SK-N-SH (cell line): ENCODE measurements at regions not wholly inside any gene's neighbourhood (a gene's known extent, or its start where the extent isn't known, plus 50 kb on each side); places are given as distances from the start of the nearest gene placed in this dataset.

ENCODE experiments used
- CTCF ChIA-PET: fragments of 300-600, 350-600 bp; formaldehyde crosslinking; extraction: SDS; loops from one replicate; lab custom pipeline; 2021; lab: Yijun Ruan, JAX
- POLR2A ChIA-PET: fragments of 350-600 bp; sonication (Branson Sonifier 250); formaldehyde crosslinking; extraction: SDS; loops from one replicate; lab custom pipeline; 2020; ENCODE audit warnings: antibody characterized with exemption, inconsistent platforms; lab: Yijun Ruan, JAX
- DNase-seq: peaks from one replicate; pipeline ENCODE4 v3.0.0; 2012
- H2AFZ ChIP-seq: fragments of 200-600 bp; sonication (generic); 2 replicates; pipeline ENCODE4 v1.8.1; 2016; ENCODE audit warnings: antibody characterized with exemption, mild to moderate bottlenecking, low read depth
- H3F3A ChIP-seq: fragments of 200-600 bp; sonication (generic); replicated peaks from 2 replicates; pipeline ENCODE3; 2016; ENCODE audit warnings: antibody characterized with exemption, mild to moderate bottlenecking; ENCODE audit not compliant: insufficient read depth
- H3K27ac ChIP-seq, 2 experiments: fragments of 200-500 bp in 1 of 2; fragments of 200-600 bp in 1 of 2; sonication (Bioruptor generic) in 1 of 2; sonication (generic), shearing (Covaris generic) in 1 of 2; 2 replicates each; pipeline versions ENCODE4 v1.5.1 to v1.6.1; 2014 to 2016; ENCODE audit warnings: low read depth in 2 of 2, inconsistent platforms in 1 of 2, low read length in 1 of 2, mild to moderate bottlenecking in 1 of 2, mixed read lengths in 1 of 2
- H3K27me3 ChIP-seq: fragments of 200-600 bp; sonication (generic), shearing (Covaris generic); 2 replicates; pipeline ENCODE4 v1.6.1; 2016; ENCODE audit warnings: mixed run types; ENCODE audit not compliant: insufficient read depth
- H3K36me3 ChIP-seq, 2 experiments: fragments of 200-500 bp in 1 of 2; fragments of 200-600 bp in 1 of 2; sonication (Bioruptor generic) in 1 of 2; sonication (generic) in 1 of 2; replicated peaks in 1 of 2; 2 replicates each; pipeline versions ENCODE3 to v1.5.1; 2014 to 2016; ENCODE audit warnings: low read length in 1 of 2, mild to moderate bottlenecking in 1 of 2; ENCODE audit not compliant: insufficient read depth in 2 of 2, control insufficient read depth in 1 of 2
- H3K4me1 ChIP-seq, 2 experiments: fragments of 200-500 bp in 1 of 2; fragments of 200-600 bp in 1 of 2; sonication (Bioruptor generic) in 1 of 2; sonication (generic), shearing (Covaris generic) in 1 of 2; 2 replicates each; pipeline versions ENCODE4 v1.5.1 to v1.6.1; 2014 to 2016; ENCODE audit warnings: low read depth in 1 of 2, low read length in 1 of 2, mixed run types in 1 of 2; ENCODE audit not compliant: insufficient read depth in 2 of 2, control insufficient read depth in 1 of 2
- H3K4me2 ChIP-seq: fragments of 200-600 bp; sonication (generic), shearing (Covaris generic); 2 replicates; pipeline ENCODE4 v1.6.1; 2017; ENCODE audit warnings: mixed run types
- H3K4me3 ChIP-seq, 2 experiments: fragments of 200-500 bp in 1 of 2; fragments of 200-600 bp in 1 of 2; sonication (Bioruptor generic) in 1 of 2; sonication (generic), shearing (Covaris generic) in 1 of 2; 2 replicates each; pipeline versions ENCODE4 v1.5.1 to v1.8.1; 2014 to 2016; ENCODE audit warnings: low read depth in 2 of 2, inconsistent platforms in 1 of 2, low read length in 1 of 2, mild to moderate bottlenecking in 1 of 2, mixed read lengths in 1 of 2, moderate library complexity in 1 of 2
- H3K79me2 ChIP-seq: fragments of 200-600 bp; sonication (generic); 2 replicates; pipeline ENCODE4 v1.8.1; 2017; ENCODE audit warnings: mild to moderate bottlenecking; ENCODE audit not compliant: insufficient read depth
- H3K9ac ChIP-seq: fragments of 200-600 bp; sonication (generic); 2 replicates; pipeline ENCODE4 v1.6.1; 2017; ENCODE audit warnings: mixed run types
- H3K9me2 ChIP-seq: fragments of 200-600 bp; sonication (generic); 2 replicates; pipeline ENCODE4 v1.6.1; 2017; ENCODE audit warnings: mixed run types
- H3K9me3 ChIP-seq: fragments of 200-600 bp; sonication (generic); 2 replicates; pipeline ENCODE4 v1.6.1; 2017; ENCODE audit warnings: mixed run types, mild to moderate bottlenecking, moderate library complexity
- H4K20me1 ChIP-seq: fragments of 200-600 bp; sonication (generic); 2 replicates; pipeline ENCODE4 v1.6.1; 2017; ENCODE audit warnings: mild to moderate bottlenecking, mixed run types; ENCODE audit not compliant: insufficient read depth
- CTCF ChIP-seq: fragments of 200-600 bp; sonication (generic); IDR thresholded peaks from 2 replicates; pipeline ENCODE4 v1.6.1; 2017; ENCODE audit warnings: antibody characterized with exemption, mild to moderate bottlenecking, moderate library complexity
- FOXJ3 ChIP-seq: sonication (generic); formaldehyde crosslinking; IDR thresholded peaks from 2 replicates; pipeline ENCODE4 v1.5.1; 2020; ENCODE audit warnings: mild to moderate bottlenecking, missing genetic modification reagents
- FOXM1 ChIP-seq: IDR thresholded peaks from 2 replicates; pipeline ENCODE4 v1.4.0; 2012; ENCODE audit warnings: low read depth, mild to moderate bottlenecking
- GATA2 ChIP-seq: sonication (generic); formaldehyde crosslinking; IDR thresholded peaks from 2 replicates; pipeline ENCODE4 v1.5.0; 2020; ENCODE audit warnings: mild to moderate bottlenecking, missing genetic modification reagents
- JUND ChIP-seq: IDR thresholded peaks from 2 replicates; pipeline ENCODE4 v1.4.0; 2012
- NFIC ChIP-seq: IDR thresholded peaks from 2 replicates; pipeline ENCODE4 v1.4.0; 2012; ENCODE audit warnings: borderline replicate concordance
- NRF1 ChIP-seq: IDR thresholded peaks from 2 replicates; pipeline ENCODE4 v1.6.1; 2012; ENCODE audit warnings: low read depth, mild to moderate bottlenecking, low read length
- RFX5 ChIP-seq: IDR thresholded peaks from 2 replicates; pipeline ENCODE4 v1.6.1; 2012; ENCODE audit warnings: mild to moderate bottlenecking, improper control_type of control experiment, low read length
- TAF1 ChIP-seq: IDR thresholded peaks from 2 replicates; pipeline ENCODE4 v1.6.1; 2012; ENCODE audit warnings: low read depth, mild to moderate bottlenecking, low read length, moderate library complexity, borderline replicate concordance
- TCF12 ChIP-seq: IDR thresholded peaks from 2 replicates; pipeline ENCODE4 v1.4.0; 2012
- TEAD4 ChIP-seq: IDR thresholded peaks from 2 replicates; pipeline ENCODE4 v1.4.0; 2012; ENCODE audit warnings: mild to moderate bottlenecking, borderline replicate concordance; ENCODE audit not compliant: insufficient read depth
- USF1 ChIP-seq: IDR thresholded peaks from 2 replicates; pipeline ENCODE4 v1.4.0; 2012; ENCODE audit warnings: low read depth, borderline replicate concordance
- WGBS: methylation state at CpG from one replicate; pipeline ENCODE4 v1.1.6; 2017; ENCODE audit warnings: low lambda C conversion rate; 5-methylcytosine and 5-hydroxymethylcytosine counted together
- TF ChIP-seq, protein P1 (sequence below): IDR thresholded peaks from 2 replicates; pipeline ENCODE4 v1.4.0; 2012; ENCODE audit warnings: low read depth
- TF ChIP-seq, protein P2 (sequence below): IDR thresholded peaks from 2 replicates; pipeline ENCODE4 v1.4.0; 2012; ENCODE audit warnings: low read depth, borderline replicate concordance

DNA sequence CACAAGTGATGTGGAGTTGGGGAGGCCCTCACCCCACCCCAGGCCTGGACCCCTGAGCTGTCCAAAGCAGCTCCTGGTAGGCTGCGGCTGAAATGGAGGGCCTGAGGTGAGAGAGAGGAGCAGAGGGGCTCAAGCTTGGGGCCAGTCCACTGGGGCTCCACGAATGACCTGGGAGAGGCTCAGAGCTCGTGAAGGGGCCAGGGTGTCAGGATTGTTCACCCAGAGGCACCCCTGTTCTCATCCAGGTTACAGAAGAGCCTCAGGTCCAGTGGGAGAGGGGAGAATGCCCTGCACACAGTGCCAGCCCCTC lies 102.2 kb upstream of the RET start:
- Histone ChIP-seq H3K4me2 (no peak overlapping the region), H3K4me1 (peaks cover 0 to 74% of the 10 kb centered on the region in 2 experiments; a peak in 2 of 4 replicates), H3K79me2 (no peaks in the 10 kb centered on the region), H3K9ac (no peak overlapping the region), H3F3A (no peaks in the 10 kb centered on the region), H3K36me3 (no peaks in the 10 kb centered on the region), H3K27me3 (no peaks in the 10 kb centered on the region), H3K27ac (peak overlapping the region in 1 of 2 experiments; percentile 88; a peak in 2 of 4 replicates), H3K9me3 (no peaks in the 10 kb centered on the region), H2AFZ (no peak overlapping the region), H3K4me3 (no peak overlapping the region), H4K20me1 (no peaks in the 10 kb centered on the region), H3K9me2 (no peaks in the 10 kb centered on the region)
- 41% methylated on average over 3 of the region's 3 CpGs for WGBS
- TF ChIP-seq FOXJ3 (CRISPR knock-in tag) (no peak), TCF12 (no peak), TAF1 (no peak)
- POLR2A ChIA-PET = interaction anchor here (2.0 kb wide), 1 partner anchor 81 kb away, joined by 8 read pairs; no protein-coding TSS in a partner anchor
- CTCF ChIA-PET = interaction anchor here (1.0 to 10.4 kb wide), 8 partner anchors 9 to 109 kb away, joined by 3 to 130 read pairs (median 6); partner anchors contain the start of gene RET
- DNase-seq = no peak

DNA sequence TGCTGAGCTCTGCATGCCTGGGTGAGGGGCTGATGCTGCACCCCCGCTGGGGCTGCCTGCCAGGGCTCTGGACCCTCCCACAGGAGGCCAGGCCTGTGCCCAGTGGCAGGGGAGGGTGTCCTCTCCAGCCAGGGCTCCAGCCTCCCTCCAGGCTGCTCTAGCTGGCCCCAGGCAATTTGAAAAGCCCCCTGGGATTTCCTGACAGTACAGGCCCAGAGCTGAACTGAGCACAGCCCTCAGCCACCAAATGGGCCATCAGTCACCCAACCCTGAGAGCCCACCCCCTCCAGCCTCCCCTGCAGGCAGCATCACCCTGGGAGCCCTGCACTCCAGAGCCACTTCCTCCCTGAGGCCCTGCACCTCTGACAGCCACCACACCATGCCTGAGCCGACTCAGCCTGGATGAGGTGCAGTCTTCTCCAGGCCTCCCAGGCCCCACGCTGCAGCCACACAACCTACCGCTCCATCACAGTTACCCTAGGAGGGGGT lies 101.8 kb upstream of the RET start:
- Histone ChIP-seq H3K79me2 (no peaks in the 10 kb centered on the region), H3K9me2 (no peaks in the 10 kb centered on the region), H3K27ac (peak overlapping the region in 1 of 2 experiments; percentile 88; a peak in 2 of 4 replicates), H3K36me3 (no peaks in the 10 kb centered on the region), H3F3A (no peaks in the 10 kb centered on the region), H4K20me1 (no peaks in the 10 kb centered on the region), H2AFZ (no peak overlapping the region), H3K9ac (no peak overlapping the region), H3K27me3 (no peaks in the 10 kb centered on the region), H3K9me3 (no peaks in the 10 kb centered on the region), H3K4me1 (peaks cover 0 to 74% of the 10 kb centered on the region in 2 experiments; a peak in 2 of 4 replicates), H3K4me2 (no peak overlapping the region), H3K4me3 (no peak overlapping the region)
- no peak for TF ChIP-seq NFIC
- TF ChIP-seq JUND = no peak
- no peak for TF ChIP-seq FOXJ3 (CRISPR knock-in tag)
- TF ChIP-seq, protein P1, sequence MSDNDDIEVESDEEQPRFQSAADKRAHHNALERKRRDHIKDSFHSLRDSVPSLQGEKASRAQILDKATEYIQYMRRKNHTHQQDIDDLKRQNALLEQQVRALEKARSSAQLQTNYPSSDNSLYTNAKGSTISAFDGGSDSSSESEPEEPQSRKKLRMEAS = no peak
- no peak for TF ChIP-seq GATA2 (CRISPR knock-in tag)
- no peak for TF ChIP-seq CTCF
- no peak for TF ChIP-seq USF1
- TF ChIP-seq FOXM1 = no peak
- TF ChIP-seq RFX5 = no peak
- TF ChIP-seq NRF1 = no peak
- TF ChIP-seq, protein P2, sequence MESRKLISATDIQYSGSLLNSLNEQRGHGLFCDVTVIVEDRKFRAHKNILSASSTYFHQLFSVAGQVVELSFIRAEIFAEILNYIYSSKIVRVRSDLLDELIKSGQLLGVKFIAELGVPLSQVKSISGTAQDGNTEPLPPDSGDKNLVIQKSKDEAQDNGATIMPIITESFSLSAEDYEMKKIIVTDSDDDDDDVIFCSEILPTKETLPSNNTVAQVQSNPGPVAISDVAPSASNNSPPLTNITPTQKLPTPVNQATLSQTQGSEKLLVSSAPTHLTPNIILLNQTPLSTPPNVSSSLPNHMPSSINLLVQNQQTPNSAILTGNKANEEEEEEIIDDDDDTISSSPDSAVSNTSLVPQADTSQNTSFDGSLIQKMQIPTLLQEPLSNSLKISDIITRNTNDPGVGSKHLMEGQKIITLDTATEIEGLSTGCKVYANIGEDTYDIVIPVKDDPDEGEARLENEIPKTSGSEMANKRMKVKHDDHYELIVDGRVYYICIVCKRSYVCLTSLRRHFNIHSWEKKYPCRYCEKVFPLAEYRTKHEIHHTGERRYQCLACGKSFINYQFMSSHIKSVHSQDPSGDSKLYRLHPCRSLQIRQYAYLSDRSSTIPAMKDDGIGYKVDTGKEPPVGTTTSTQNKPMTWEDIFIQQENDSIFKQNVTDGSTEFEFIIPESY = no peak
- no peak for TF ChIP-seq TEAD4
- POLR2A ChIA-PET = interaction anchor here (1.1 to 2.0 kb wide), 2 partner anchors 17 to 81 kb away, joined by 5 to 8 read pairs; no protein-coding TSS in a partner anchor
- DNase-seq = peak; percentile 69
- CTCF ChIA-PET = interaction anchor here (1.0 to 10.4 kb wide), 9 partner anchors 9 to 109 kb away, joined by 3 to 130 read pairs (median 5); partner anchors contain the start of gene RET
- WGBS = 53% methylated on average over 3 of the region's 4 CpGs
